Mucosa of rectum (tissue), 2 donors: ENCODE measurements at regions not wholly inside any gene's neighbourhood (a gene's known extent, or its start where the extent isn't known, plus 50 kb on each side); places are given as distances from the start of the nearest gene placed in this dataset.
"Not testable (repeated sequence)": the region's sequence is repeated elsewhere in the genome, so short reads cannot be mapped to it uniquely, and the experiment has no call there.

ENCODE experiments used
- H3K27ac ChIP-seq, 2 donors: one replicate each; pipeline ENCODE4 v1.7.0; 2013; ENCODE audit warnings: inconsistent platforms in 2 of 2, low read depth in 2 of 2, low read length in 2 of 2
- H3K27me3 ChIP-seq, 2 donors: one replicate each; pipeline ENCODE4 v1.7.0; 2013; ENCODE audit warnings: low read length in 2 of 2; ENCODE audit not compliant: control insufficient read depth in 2 of 2, insufficient read depth in 2 of 2
- H3K36me3 ChIP-seq, 2 donors: one replicate each; pipeline ENCODE4 v1.7.0; 2013; ENCODE audit warnings: low read length in 2 of 2; ENCODE audit not compliant: control insufficient read depth in 2 of 2, insufficient read depth in 2 of 2
- H3K4me1 ChIP-seq, 2 donors: one replicate each; pipeline ENCODE4 v1.7.0; 2013; ENCODE audit warnings: low read length in 2 of 2, mild to moderate bottlenecking in 1 of 2; ENCODE audit not compliant: control insufficient read depth in 2 of 2, insufficient read depth in 2 of 2
- H3K4me3 ChIP-seq, 2 donors: one replicate each; pipeline ENCODE4 v1.7.0; 2013; ENCODE audit warnings: low read length in 2 of 2
- H3K9ac ChIP-seq, 2 donors: one replicate each; pipeline ENCODE4 v1.7.0; 2013; ENCODE audit warnings: low read length in 2 of 2, low read depth in 1 of 2, mild to moderate bottlenecking in 1 of 2
- H3K9me3 ChIP-seq, 2 donors: one replicate each; pipeline ENCODE4 v1.7.0; 2013; ENCODE audit warnings: low read length in 2 of 2; ENCODE audit not compliant: control insufficient read depth in 2 of 2
- donor health status: healthy.
- donor health status: Normal muscosa, but diverticular disease.

GRCh38 chr5:8710426-8710930 is 835.4 kb downstream of the SEMA5A start:
- Histone ChIP-seq H3K27me3 (no peaks in the 10 kb centered on the region), H3K9ac (no peak overlapping the region), H3K4me1 (no peaks in the 10 kb centered on the region), H3K9me3 (no peaks in the 10 kb centered on the region), H3K27ac (no peak overlapping the region), H3K4me3 (no peak overlapping the region), H3K36me3 (no peaks in the 10 kb centered on the region)

DNA sequence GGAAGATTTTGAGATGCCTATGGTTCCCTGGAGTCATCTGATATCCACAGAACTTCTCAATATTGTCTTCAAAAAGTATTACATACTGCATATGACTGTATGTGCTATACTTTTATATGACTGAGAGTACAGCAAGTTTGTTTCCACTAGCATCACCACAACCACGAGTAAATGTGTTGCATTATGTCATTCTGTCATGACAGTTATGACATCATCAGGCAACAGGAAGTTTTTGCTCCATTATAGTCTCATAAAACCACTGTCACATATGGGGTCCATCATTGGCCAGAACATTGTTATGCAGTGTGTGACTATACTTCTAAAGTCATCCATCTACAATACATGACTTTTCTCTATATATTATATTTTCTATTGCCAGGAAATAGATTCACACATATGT is 831.7 kb downstream of the SEMA5A start:
- no peak overlapping the region for H3K9ac ChIP-seq
- H3K4me1 ChIP-seq = no peaks in the 10 kb centered on the region
- no peak overlapping the region for H3K27ac ChIP-seq
- H3K9me3 ChIP-seq = no peaks in the 10 kb centered on the region
- no peaks in the 10 kb centered on the region for H3K27me3 ChIP-seq
- no peak overlapping the region for H3K4me3 ChIP-seq
- no peaks in the 10 kb centered on the region for H3K36me3 ChIP-seq

DNA sequence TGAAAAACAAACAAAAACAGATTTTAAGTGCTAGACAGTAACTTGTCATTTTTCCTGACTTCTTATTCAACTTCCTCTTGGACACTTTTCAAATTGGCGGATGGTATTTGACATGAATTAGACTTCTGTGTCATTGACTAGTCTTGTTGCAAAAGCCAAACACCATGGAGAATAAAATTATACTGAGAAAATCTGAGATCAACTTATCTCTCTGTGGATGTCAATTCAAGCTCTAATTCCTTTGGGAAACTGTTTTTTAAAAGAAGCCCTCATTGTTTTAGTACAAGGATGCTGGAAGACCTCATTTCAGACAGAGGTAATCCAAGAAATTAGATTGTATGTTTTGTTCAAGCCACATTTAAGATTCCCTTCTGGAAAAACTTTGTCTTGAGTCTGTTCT is 831.0 kb downstream of the SEMA5A start:
- Histone ChIP-seq H3K9me3 (no peaks in the 10 kb centered on the region), H3K27ac (no peak overlapping the region), H3K9ac (no peak overlapping the region), H3K4me3 (no peak overlapping the region), H3K36me3 (no peaks in the 10 kb centered on the region), H3K27me3 (no peaks in the 10 kb centered on the region), H3K4me1 (no peaks in the 10 kb centered on the region)

GRCh38 chr5:8719796-8720195 is 826.1 kb downstream of the SEMA5A start:
- Histone ChIP-seq H3K36me3 (no peaks in the 10 kb centered on the region), H3K27me3 (no peaks in the 10 kb centered on the region), H3K4me3 (no peak overlapping the region), H3K27ac (no peak overlapping the region), H3K4me1 (no peaks in the 10 kb centered on the region), H3K9me3 (no peaks in the 10 kb centered on the region), H3K9ac (no peak overlapping the region)

DNA sequence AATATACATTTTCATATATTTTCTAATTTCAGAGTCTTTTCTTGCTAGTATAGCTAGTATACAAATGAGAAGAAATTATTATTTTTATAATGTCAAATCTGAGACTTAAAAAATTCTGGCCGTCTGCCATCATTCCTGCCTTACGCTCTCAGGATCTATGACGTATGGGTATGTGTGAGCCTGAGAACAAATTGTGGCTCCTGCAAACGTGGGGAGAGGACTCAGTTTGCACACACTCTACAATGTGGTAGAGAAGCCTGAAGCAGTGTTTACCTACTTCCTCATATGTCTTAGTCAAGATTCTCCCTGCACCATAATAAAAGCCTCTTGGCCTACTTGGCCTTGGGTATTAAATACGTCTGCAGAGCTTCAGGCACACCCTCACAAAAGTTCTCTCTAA is 825.4 kb downstream of the SEMA5A start:
- Histone ChIP-seq H3K36me3 (no peaks in the 10 kb centered on the region), H3K4me3 (no peak overlapping the region), H3K9me3 (no peaks in the 10 kb centered on the region), H3K27me3 (no peaks in the 10 kb centered on the region), H3K9ac (no peak overlapping the region), H3K27ac (no peak overlapping the region), H3K4me1 (no peaks in the 10 kb centered on the region)

GRCh38 chr5:8721536-8721935 is 824.3 kb downstream of the SEMA5A start:
- Histone ChIP-seq H3K4me3 (no peak overlapping the region), H3K36me3 (no peaks in the 10 kb centered on the region), H3K27me3 (no peaks in the 10 kb centered on the region), H3K9me3 (no peaks in the 10 kb centered on the region), H3K27ac (no peak overlapping the region), H3K4me1 (no peaks in the 10 kb centered on the region), H3K9ac (no peak overlapping the region)

- H3K9me3 ChIP-seq = no peaks in the 10 kb centered on the region
- no peaks in the 10 kb centered on the region for H3K36me3 ChIP-seq
- H3K4me1 ChIP-seq = no peaks in the 10 kb centered on the region
- no peaks in the 10 kb centered on the region for H3K27me3 ChIP-seq
- H3K27ac ChIP-seq = no peak overlapping the region
- H3K4me3 ChIP-seq = no peak overlapping the region
- H3K9ac ChIP-seq = no peak overlapping the region
These were observed 819.4 kb downstream of the SEMA5A start for GRCh38 chr5:8726383-8727036.

DNA sequence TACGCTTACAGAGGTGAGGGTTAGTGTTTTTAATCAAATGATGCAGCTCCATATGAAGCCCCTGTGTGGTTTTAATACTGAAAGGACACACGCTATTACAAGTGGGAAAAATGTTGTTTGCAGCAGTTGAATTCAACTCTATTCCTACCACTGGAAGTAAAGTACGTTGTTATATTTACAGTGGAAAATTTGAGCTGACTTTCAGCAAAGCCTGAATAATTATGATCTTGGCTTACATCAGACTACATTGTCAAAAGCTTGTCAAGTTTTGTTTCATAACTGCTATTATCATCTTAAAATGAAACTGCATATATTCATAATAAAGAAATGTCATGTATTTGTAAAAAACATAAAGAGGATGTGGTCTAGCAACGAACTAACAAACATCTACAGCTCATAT is 818.5 kb downstream of the SEMA5A start:
- H3K4me3 ChIP-seq = no peak overlapping the region
- H3K36me3 ChIP-seq = no peaks in the 10 kb centered on the region
- no peaks in the 10 kb centered on the region for H3K4me1 ChIP-seq
- H3K27ac ChIP-seq = no peak overlapping the region
- no peak overlapping the region for H3K9ac ChIP-seq
- no peaks in the 10 kb centered on the region for H3K9me3 ChIP-seq
- H3K27me3 ChIP-seq = no peaks in the 10 kb centered on the region

DNA sequence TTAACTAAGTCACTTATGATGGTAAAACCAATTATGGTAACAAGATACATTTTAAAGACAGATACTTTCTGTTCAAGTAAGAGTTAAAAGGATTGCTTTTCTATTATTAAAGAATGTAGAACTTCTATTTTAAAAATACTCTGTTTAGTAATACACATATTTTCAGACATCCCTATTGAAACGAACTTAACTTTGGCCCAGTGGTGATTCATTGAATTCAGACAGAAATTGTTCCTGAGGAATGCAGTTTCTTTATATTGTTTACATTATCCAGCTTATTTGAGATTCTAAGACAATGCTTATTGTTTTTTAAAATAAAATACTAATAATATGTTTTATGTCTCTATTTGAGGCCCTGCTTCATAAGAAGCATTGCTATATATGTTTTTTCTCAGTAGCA is 816.4 kb downstream of the SEMA5A start:
- Histone ChIP-seq H3K9me3 (no peaks in the 10 kb centered on the region), H3K9ac (no peak overlapping the region), H3K36me3 (no peaks in the 10 kb centered on the region), H3K4me3 (no peak overlapping the region), H3K27ac (no peak overlapping the region), H3K27me3 (no peaks in the 10 kb centered on the region), H3K4me1 (no peaks in the 10 kb centered on the region)

- H3K4me1 ChIP-seq = no peaks in the 10 kb centered on the region
- H3K27me3 ChIP-seq = no peaks in the 10 kb centered on the region
- H3K9ac ChIP-seq = no peak overlapping the region
- no peaks in the 10 kb centered on the region for H3K36me3 ChIP-seq
- H3K9me3 ChIP-seq = no peaks in the 10 kb centered on the region
- H3K4me3 ChIP-seq = no peak overlapping the region
- no peak overlapping the region for H3K27ac ChIP-seq
These were observed 815.7 kb downstream of the SEMA5A start for GRCh38 chr5:8730194-8730593.

- not testable (repeated sequence) for H3K9me3 ChIP-seq
These were observed 814.8 kb downstream of the SEMA5A start for GRCh38 chr5:8731110-8731509.

More at GRCh38 chr5:8731110-8731509, 814.8 kb downstream of the SEMA5A start:
- not testable (repeated sequence) for H3K27ac ChIP-seq, H3K9ac ChIP-seq, H3K4me1 ChIP-seq, H3K36me3 ChIP-seq, H3K4me3 ChIP-seq, H3K27me3 ChIP-seq
